HEK293 (cell line): ENCODE measurements at regions not wholly inside any gene's neighbourhood (a gene's known extent, or its start where the extent isn't known, plus 50 kb on each side); places are given as distances from the start of the nearest gene placed in this dataset.

ENCODE experiments used
- IKZF3 ChIP-seq: fragments of 450-650 bp; IDR thresholded peaks from 2 replicates; pipeline ENCODE4 v1.5.0; 2018; ENCODE audit warnings: missing biosample characterization, mild to moderate bottlenecking, missing genetic modification characterization, moderate library complexity
- SCRT1 ChIP-seq: fragments of 450-650 bp; formaldehyde crosslinking; IDR thresholded peaks from 2 replicates; pipeline ENCODE4 v1.5.1; 2016; ENCODE audit warnings: missing biosample characterization, missing genetic modification characterization, borderline replicate concordance
- ZBTB7A ChIP-seq: fragments of 450-650 bp; formaldehyde crosslinking; IDR thresholded peaks from 2 replicates; pipeline ENCODE4 v1.5.1; 2016; ENCODE audit warnings: low read depth, missing biosample characterization, missing genetic modification characterization
- ZFHX2 ChIP-seq: fragments of 450-650 bp; formaldehyde crosslinking; conservative IDR thresholded peaks from 2 replicates; pipeline ENCODE4 v1.5.1; 2016; ENCODE audit warnings: missing biosample characterization, missing genetic modification characterization
- ZNF112 ChIP-seq: fragments of 450-650 bp; formaldehyde crosslinking; IDR thresholded peaks from 2 replicates; pipeline ENCODE4 v1.5.0; 2017; ENCODE audit warnings: missing biosample characterization, missing genetic modification characterization
- ZNF121 ChIP-seq: fragments of 450-650 bp; formaldehyde crosslinking; IDR thresholded peaks from 2 replicates; pipeline ENCODE4 v1.5.1; 2016; ENCODE audit warnings: missing biosample characterization, missing genetic modification characterization
- ZNF132 ChIP-seq: fragments of 450-650 bp; formaldehyde crosslinking; IDR thresholded peaks from 2 replicates; pipeline ENCODE4 v1.5.1; 2017; ENCODE audit warnings: missing biosample characterization, missing genetic modification characterization, borderline replicate concordance
- ZNF146 ChIP-seq: fragments of 450-650 bp; formaldehyde crosslinking; IDR thresholded peaks from 2 replicates; pipeline ENCODE4 v1.5.1; 2016; ENCODE audit warnings: missing biosample characterization, missing genetic modification characterization
- ZNF157 ChIP-seq: fragments of 450-650 bp; formaldehyde crosslinking; IDR thresholded peaks from 2 replicates; pipeline ENCODE4 v1.5.1; 2016; ENCODE audit warnings: missing biosample characterization, missing genetic modification characterization
- ZNF175 ChIP-seq: fragments of 450-650 bp; formaldehyde crosslinking; IDR thresholded peaks from 2 replicates; pipeline ENCODE4 v1.5.1; 2016; ENCODE audit warnings: missing biosample characterization, missing genetic modification characterization
- ZNF335 ChIP-seq: fragments of 450-650 bp; formaldehyde crosslinking; conservative IDR thresholded peaks from 2 replicates; pipeline ENCODE4 v1.5.1; 2016; ENCODE audit warnings: missing biosample characterization, missing genetic modification characterization
- ZNF423 ChIP-seq: fragments of 450-650 bp; formaldehyde crosslinking; IDR thresholded peaks from 2 replicates; pipeline ENCODE4 v1.5.1; 2016; ENCODE audit warnings: missing biosample characterization, missing genetic modification characterization
- ZNF626 ChIP-seq: fragments of 450-650 bp; sonication (Bioruptor Pico); formaldehyde crosslinking; IDR thresholded peaks from 2 replicates; pipeline ENCODE4 v1.5.1; 2018; ENCODE audit warnings: missing biosample characterization, missing genetic modification characterization, inconsistent platforms
- ZNF658 ChIP-seq: fragments of 450-650 bp; formaldehyde crosslinking; IDR thresholded peaks from 2 replicates; pipeline ENCODE4; 2016; ENCODE audit warnings: missing biosample characterization, missing genetic modification characterization
- ZNF670 ChIP-seq: fragments of 450-650 bp; formaldehyde crosslinking; IDR thresholded peaks from 2 replicates; pipeline ENCODE4 v1.5.1; 2016; ENCODE audit warnings: missing biosample characterization, missing genetic modification characterization, low read depth
- ZNF707 ChIP-seq: fragments of 450-650 bp; formaldehyde crosslinking; IDR thresholded peaks from 2 replicates; pipeline ENCODE4 v1.5.1; 2016; ENCODE audit warnings: missing biosample characterization, missing genetic modification characterization
- ZNF747 ChIP-seq: fragments of 450-650 bp; formaldehyde crosslinking; IDR thresholded peaks from 2 replicates; pipeline ENCODE4 v1.5.1; 2016; ENCODE audit warnings: missing biosample characterization, missing genetic modification characterization
- ZNF76 ChIP-seq: fragments of 450-650 bp; formaldehyde crosslinking; IDR thresholded peaks from 2 replicates; pipeline ENCODE4; 2016; ENCODE audit warnings: low read depth, missing biosample characterization, missing genetic modification characterization, borderline replicate concordance
- ZNF777 ChIP-seq: fragments of 450-650 bp; formaldehyde crosslinking; IDR thresholded peaks from 2 replicates; pipeline ENCODE4 v1.5.1; 2017; ENCODE audit warnings: missing biosample characterization, missing genetic modification characterization, borderline replicate concordance
- ZSCAN23 ChIP-seq: fragments of 450-650 bp; formaldehyde crosslinking; IDR thresholded peaks from 2 replicates; pipeline ENCODE4 v1.5.1; 2016; ENCODE audit warnings: missing biosample characterization, missing genetic modification characterization
- TF ChIP-seq, protein P1 (sequence below): fragments of 450-650 bp; formaldehyde crosslinking; IDR thresholded peaks from 2 replicates; pipeline ENCODE4 v1.5.1; 2016; ENCODE audit warnings: missing biosample characterization, missing genetic modification characterization
- TF ChIP-seq, protein P2 (sequence below): fragments of 450-650 bp; formaldehyde crosslinking; IDR thresholded peaks from 2 replicates; pipeline ENCODE4 v1.5.1; 2016; ENCODE audit warnings: missing biosample characterization, missing genetic modification characterization
- TF ChIP-seq, protein P3 (sequence below): fragments of 450-650 bp; formaldehyde crosslinking; IDR thresholded peaks from 2 replicates; pipeline ENCODE4 v1.5.1; 2016; ENCODE audit warnings: missing biosample characterization, missing genetic modification characterization, borderline replicate concordance
- TF ChIP-seq, protein P4 (sequence below): fragments of 450-650 bp; formaldehyde crosslinking; IDR thresholded peaks from 2 replicates; pipeline ENCODE4 v1.5.1; 2017; ENCODE audit warnings: missing biosample characterization, missing genetic modification characterization
- TF ChIP-seq, protein P5 (sequence below): fragments of 450-650 bp; formaldehyde crosslinking; IDR thresholded peaks from 2 replicates; pipeline ENCODE4 v1.5.1; 2016; ENCODE audit warnings: missing biosample characterization, missing genetic modification characterization
- TF ChIP-seq, protein P6 (sequence below): fragments of 450-650 bp; formaldehyde crosslinking; IDR thresholded peaks from 2 replicates; pipeline ENCODE4 v1.5.1; 2016; ENCODE audit warnings: missing biosample characterization, missing genetic modification characterization
- TF ChIP-seq, protein P7 (sequence below): sonication (generic); formaldehyde crosslinking; IDR thresholded peaks from 2 replicates; pipeline ENCODE4 v1.8.1; 2022; ENCODE audit warnings: mild to moderate bottlenecking, moderate library complexity, missing genetic modification reagents

DNA sequence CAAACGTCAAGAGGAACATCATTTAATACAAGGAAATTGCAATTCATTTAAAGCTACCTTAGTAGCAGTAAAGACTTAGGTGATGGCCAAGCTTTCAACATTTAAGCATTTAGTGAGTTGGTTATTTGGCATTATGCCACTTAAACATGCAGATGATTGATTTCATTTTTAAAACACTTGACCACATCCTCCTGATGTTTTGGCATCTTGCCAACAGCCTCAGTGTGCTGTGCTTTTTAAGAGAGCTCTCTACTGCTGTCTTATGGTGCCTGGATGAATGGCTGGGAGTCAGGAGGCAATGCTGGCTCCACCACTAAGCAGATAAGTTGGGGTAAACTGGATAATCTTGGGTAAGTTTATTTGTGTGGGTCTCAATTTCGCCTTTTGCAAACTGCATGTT, 364.5 kb downstream of the MAN2A1 start (continued):
- TF ChIP-seq, protein P1, sequence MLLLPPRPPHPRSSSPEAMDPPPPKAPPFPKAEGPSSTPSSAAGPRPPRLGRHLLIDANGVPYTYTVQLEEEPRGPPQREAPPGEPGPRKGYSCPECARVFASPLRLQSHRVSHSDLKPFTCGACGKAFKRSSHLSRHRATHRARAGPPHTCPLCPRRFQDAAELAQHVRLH: peak; percentile 56; the same call in 1 of the 2 replicates
- TF ChIP-seq, protein P2, sequence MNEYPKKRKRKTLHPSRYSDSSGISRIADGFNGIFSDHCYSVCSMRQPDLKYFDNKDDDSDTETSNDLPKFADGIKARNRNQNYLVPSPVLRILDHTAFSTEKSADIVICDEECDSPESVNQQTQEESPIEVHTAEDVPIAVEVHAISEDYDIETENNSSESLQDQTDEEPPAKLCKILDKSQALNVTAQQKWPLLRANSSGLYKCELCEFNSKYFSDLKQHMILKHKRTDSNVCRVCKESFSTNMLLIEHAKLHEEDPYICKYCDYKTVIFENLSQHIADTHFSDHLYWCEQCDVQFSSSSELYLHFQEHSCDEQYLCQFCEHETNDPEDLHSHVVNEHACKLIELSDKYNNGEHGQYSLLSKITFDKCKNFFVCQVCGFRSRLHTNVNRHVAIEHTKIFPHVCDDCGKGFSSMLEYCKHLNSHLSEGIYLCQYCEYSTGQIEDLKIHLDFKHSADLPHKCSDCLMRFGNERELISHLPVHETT (tag by site-specific recombination): no peak
- TF ChIP-seq, protein P3, sequence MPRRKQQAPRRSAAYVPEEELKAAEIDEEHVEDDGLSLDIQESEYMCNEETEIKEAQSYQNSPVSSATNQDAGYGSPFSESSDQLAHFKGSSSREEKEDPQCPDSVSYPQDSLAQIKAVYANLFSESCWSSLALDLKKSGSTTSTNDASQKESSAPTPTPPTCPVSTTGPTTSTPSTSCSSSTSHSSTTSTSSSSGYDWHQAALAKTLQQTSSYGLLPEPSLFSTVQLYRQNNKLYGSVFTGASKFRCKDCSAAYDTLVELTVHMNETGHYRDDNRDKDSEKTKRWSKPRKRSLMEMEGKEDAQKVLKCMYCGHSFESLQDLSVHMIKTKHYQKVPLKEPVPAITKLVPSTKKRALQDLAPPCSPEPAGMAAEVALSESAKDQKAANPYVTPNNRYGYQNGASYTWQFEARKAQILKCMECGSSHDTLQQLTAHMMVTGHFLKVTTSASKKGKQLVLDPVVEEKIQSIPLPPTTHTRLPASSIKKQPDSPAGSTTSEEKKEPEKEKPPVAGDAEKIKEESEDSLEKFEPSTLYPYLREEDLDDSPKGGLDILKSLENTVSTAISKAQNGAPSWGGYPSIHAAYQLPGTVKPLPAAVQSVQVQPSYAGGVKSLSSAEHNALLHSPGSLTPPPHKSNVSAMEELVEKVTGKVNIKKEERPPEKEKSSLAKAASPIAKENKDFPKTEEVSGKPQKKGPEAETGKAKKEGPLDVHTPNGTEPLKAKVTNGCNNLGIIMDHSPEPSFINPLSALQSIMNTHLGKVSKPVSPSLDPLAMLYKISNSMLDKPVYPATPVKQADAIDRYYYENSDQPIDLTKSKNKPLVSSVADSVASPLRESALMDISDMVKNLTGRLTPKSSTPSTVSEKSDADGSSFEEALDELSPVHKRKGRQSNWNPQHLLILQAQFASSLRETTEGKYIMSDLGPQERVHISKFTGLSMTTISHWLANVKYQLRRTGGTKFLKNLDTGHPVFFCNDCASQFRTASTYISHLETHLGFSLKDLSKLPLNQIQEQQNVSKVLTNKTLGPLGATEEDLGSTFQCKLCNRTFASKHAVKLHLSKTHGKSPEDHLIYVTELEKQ (tag by site-specific recombination): peak; percentile 27; the same call in 1 of the 2 replicates
- TF ChIP-seq ZSCAN23 (tag by site-specific recombination): no peak
- TF ChIP-seq, protein P4, sequence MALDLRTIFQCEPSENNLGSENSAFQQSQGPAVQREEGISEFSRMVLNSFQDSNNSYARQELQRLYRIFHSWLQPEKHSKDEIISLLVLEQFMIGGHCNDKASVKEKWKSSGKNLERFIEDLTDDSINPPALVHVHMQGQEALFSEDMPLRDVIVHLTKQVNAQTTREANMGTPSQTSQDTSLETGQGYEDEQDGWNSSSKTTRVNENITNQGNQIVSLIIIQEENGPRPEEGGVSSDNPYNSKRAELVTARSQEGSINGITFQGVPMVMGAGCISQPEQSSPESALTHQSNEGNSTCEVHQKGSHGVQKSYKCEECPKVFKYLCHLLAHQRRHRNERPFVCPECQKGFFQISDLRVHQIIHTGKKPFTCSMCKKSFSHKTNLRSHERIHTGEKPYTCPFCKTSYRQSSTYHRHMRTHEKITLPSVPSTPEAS: no peak
- no peak for TF ChIP-seq ZNF658
- TF ChIP-seq ZNF747: no peak
- no peak for TF ChIP-seq SCRT1 (tag by site-specific recombination)
- TF ChIP-seq ZNF157: no peak
- TF ChIP-seq, protein P5, sequence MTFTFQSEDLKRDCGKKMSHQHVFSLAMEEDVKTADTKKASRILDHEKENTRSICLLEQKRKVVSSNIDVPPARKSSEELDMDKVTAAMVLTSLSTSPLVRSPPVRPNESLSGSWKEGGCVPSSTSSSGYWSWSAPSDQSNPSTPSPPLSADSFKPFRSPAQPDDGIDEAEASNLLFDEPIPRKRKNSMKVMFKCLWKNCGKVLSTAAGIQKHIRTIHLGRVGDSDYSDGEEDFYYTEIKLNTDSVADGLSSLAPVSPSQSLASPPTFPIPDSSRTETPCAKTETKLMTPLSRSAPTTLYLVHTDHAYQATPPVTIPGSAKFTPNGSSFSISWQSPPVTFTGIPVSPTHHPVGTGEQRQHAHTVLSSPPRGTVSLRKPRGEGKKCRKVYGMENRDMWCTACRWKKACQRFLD (tag by site-specific recombination): no peak
- TF ChIP-seq ZNF175 (tag by site-specific recombination): no peak
- TF ChIP-seq, protein P6, sequence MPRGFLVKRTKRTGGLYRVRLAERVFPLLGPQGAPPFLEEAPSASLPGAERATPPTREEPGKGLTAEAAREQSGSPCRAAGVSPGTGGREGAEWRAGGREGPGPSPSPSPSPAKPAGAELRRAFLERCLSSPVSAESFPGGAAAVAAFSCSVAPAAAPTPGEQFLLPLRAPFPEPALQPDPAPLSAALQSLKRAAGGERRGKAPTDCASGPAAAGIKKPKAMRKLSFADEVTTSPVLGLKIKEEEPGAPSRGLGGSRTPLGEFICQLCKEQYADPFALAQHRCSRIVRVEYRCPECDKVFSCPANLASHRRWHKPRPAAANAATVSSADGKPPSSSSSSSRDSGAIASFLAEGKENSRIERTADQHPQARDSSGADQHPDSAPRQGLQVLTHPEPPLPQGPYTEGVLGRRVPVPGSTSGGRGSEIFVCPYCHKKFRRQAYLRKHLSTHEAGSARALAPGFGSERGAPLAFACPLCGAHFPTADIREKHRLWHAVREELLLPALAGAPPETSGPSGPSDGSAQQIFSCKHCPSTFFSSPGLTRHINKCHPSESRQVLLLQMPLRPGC (tag by site-specific recombination): no peak
- TF ChIP-seq ZNF132: no peak
- TF ChIP-seq ZNF121 (tag by site-specific recombination): no peak
- TF ChIP-seq ZNF423 (tag by site-specific recombination): no peak
- TF ChIP-seq ZNF112: peak; percentile 96
- TF ChIP-seq IKZF3: no peak
- TF ChIP-seq ZFHX2 (tag by site-specific recombination): no peak
- no peak for TF ChIP-seq ZNF670 (tag by site-specific recombination)
- TF ChIP-seq, protein P7, sequence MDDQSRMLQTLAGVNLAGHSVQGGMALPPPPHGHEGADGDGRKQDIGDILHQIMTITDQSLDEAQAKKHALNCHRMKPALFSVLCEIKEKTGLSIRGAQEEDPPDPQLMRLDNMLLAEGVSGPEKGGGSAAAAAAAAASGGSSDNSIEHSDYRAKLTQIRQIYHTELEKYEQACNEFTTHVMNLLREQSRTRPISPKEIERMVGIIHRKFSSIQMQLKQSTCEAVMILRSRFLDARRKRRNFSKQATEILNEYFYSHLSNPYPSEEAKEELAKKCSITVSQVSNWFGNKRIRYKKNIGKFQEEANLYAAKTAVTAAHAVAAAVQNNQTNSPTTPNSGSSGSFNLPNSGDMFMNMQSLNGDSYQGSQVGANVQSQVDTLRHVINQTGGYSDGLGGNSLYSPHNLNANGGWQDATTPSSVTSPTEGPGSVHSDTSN (CRISPR knock-in tag): no peak
- TF ChIP-seq ZNF707 (tag by site-specific recombination): no peak
- TF ChIP-seq ZNF335 (tag by site-specific recombination): no peak
- TF ChIP-seq ZBTB7A (tag by site-specific recombination): no peak
- TF ChIP-seq ZNF626 (tag by site-specific recombination): peak; percentile 96; the same call in 1 of the 2 replicates
- TF ChIP-seq ZNF146 (tag by site-specific recombination): no peak
- TF ChIP-seq ZNF777 (tag by site-specific recombination): no peak
- no peak for TF ChIP-seq ZNF76
